ENCODE measurements at regions not wholly inside any gene's neighbourhood (a gene's known extent, or its start where the extent isn't known, plus 50 kb on each side); places are given as distances from the start of the nearest gene placed in this dataset.

DNA sequence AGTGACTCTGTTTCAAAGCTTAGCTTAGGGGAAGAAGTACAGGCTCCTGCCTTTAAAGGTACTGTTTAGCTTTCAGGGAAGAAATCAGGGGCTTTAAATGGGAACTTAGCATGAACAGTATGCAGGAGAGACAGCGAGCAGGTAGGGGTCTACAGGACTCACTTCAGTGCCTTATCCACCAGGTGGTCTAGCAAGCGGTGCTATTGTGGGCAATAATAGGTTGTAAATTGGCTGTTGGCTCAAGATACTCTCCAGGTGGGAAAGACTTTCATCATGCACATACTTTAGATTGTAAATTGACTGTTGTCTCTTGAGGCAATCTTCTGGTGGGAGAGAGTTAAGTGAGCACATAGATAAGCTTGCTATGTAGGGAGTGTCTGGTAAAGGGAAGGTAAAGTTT, 358.6 kb upstream of the DLGAP1 start:
- Mint-ChIP-seq H3K4me3 (no peak overlapping the region), H3K27me3 (ENCODE audit: low read depth in 2 of 2) (no peaks in the 10 kb centered on the region), H3K36me3 (no peaks in the 10 kb centered on the region), H3K9me3 (peaks cover 13 to 22% of the 10 kb centered on the region in 2 donors), H3K27ac (no peak overlapping the region), H3K4me1 (no peaks in the 10 kb centered on the region)
- 93% methylated on average over 2 of the region's 2 CpGs for WGBS (ENCODE audit: insufficient coverage)
- no peak overlapping the region for H3K27ac ChIP-seq (ENCODE audit: low read length)
- TF ChIP-seq, protein P1, sequence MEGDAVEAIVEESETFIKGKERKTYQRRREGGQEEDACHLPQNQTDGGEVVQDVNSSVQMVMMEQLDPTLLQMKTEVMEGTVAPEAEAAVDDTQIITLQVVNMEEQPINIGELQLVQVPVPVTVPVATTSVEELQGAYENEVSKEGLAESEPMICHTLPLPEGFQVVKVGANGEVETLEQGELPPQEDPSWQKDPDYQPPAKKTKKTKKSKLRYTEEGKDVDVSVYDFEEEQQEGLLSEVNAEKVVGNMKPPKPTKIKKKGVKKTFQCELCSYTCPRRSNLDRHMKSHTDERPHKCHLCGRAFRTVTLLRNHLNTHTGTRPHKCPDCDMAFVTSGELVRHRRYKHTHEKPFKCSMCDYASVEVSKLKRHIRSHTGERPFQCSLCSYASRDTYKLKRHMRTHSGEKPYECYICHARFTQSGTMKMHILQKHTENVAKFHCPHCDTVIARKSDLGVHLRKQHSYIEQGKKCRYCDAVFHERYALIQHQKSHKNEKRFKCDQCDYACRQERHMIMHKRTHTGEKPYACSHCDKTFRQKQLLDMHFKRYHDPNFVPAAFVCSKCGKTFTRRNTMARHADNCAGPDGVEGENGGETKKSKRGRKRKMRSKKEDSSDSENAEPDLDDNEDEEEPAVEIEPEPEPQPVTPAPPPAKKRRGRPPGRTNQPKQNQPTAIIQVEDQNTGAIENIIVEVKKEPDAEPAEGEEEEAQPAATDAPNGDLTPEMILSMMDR (IDR thresholded peaks at IDR 0.05): no peak
- H3K4me1 ChIP-seq (ENCODE audit: control insufficient read depth, insufficient read depth, low read length): no peaks in the 10 kb centered on the region
- DNase-seq: no peak
- no peaks in the 10 kb centered on the region for H3K27me3 ChIP-seq (ENCODE audit: control insufficient read depth, insufficient read depth, low read length)
- no peaks in the 10 kb centered on the region for H3K36me3 ChIP-seq (ENCODE audit: control insufficient read depth, insufficient read depth, low read length)
- intact Hi-C loops (cut with micrococcal nuclease): no loop called here
- no peak overlapping the region for H3K4me3 ChIP-seq (ENCODE audit: low read length)
- ATAC-seq: no peak
- peaks cover 3% of the 10 kb centered on the region for H3K9me3 ChIP-seq (ENCODE audit: control insufficient read depth, insufficient read depth, low read length)

DNA sequence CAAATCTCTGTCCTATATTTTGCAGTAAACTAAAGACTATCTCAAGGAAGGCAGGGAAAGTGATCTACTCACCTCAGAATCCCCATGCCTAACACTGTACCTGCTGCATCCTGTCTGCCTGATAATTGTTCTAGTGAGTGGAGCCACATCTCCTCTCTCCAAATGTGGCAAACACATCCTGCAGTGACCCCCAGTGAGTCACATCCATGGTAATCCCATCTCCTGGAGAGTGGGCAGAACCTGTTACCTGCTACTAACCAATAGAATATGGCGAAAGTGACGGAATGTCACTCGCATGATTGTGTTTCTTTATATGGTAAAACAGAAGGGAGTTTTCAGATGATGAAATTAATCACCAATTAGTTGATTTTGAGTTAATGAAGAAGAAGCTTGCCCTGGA, 353.8 kb upstream of the DLGAP1 start:
- Mint-ChIP-seq H3K27me3 (ENCODE audit: low read depth in 2 of 2) (no peaks in the 10 kb centered on the region), H3K4me3 (no peak overlapping the region), H3K4me1 (no peaks in the 10 kb centered on the region), H3K36me3 (peaks cover 11% of the 10 kb centered on the region), H3K27ac (no peak overlapping the region), H3K9me3 (peaks cover 18 to 24% of the 10 kb centered on the region in 2 donors)
- Histone ChIP-seq H3K9me3 (ENCODE audit: control insufficient read depth, insufficient read depth, low read length) (no peaks in the 10 kb centered on the region), H3K27ac (ENCODE audit: low read length) (no peak overlapping the region), H3K27me3 (ENCODE audit: control insufficient read depth, insufficient read depth, low read length) (no peaks in the 10 kb centered on the region), H3K4me3 (ENCODE audit: low read length) (no peak overlapping the region), H3K4me1 (ENCODE audit: control insufficient read depth, insufficient read depth, low read length) (no peaks in the 10 kb centered on the region), H3K36me3 (ENCODE audit: control insufficient read depth, insufficient read depth, low read length) (no peaks in the 10 kb centered on the region)
- intact Hi-C loops (cut with micrococcal nuclease): no loop called here
- DNase-seq (no peak), ATAC-seq (no peak)
- no CpG with 5 or more reads among the region's 3 CpGs for WGBS (ENCODE audit: insufficient coverage)
- TF ChIP-seq, protein P1 (IDR thresholded peaks at IDR 0.05): no peak

DNA sequence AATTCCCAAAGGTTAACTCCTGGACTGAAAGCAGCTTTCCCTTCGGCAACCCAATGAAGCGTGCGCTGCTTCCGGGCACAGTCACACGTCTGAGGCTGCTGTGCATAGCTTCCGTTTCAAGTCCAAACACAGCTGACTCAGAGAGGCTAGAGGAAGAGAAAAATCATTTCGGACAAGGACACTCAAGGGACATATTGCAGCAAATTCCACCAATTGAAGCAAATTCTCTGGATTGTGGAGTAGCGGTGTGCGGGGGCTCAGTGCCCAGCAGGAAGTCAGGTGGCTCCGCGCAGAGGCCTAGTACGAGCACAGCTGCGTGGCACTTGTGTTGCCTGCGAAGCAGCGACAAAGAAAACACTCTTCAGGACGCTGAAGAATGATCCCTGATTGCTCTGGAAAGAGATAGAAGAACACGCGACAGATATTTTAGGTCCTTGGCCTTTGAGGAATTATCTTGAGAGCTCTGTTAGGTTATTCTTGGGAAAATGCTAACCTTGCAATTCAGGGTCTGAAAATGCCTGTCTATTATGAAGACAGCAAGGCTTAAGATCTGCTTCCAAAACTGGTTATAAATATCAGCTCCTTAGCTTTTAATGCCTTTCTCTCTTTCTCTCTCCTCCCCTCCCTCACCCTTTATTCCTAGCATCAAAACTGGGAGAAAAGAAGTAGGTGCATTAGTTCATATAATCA, 352.6 kb upstream of the DLGAP1 start:
- peaks cover 11% of the 10 kb centered on the region for H3K36me3 Mint-ChIP-seq
- WGBS (ENCODE audit: insufficient coverage): 89% methylated on average over 18 of the region's 18 CpGs
- no peak overlapping the region for H3K4me3 Mint-ChIP-seq
- H3K4me3 ChIP-seq (ENCODE audit: low read length): no peak overlapping the region
- H3K27ac Mint-ChIP-seq: no peak overlapping the region
- H3K27ac ChIP-seq (ENCODE audit: low read length): no peak overlapping the region
- peaks cover 23 to 27% of the 10 kb centered on the region in 2 donors for H3K9me3 Mint-ChIP-seq
- H3K36me3 ChIP-seq (ENCODE audit: control insufficient read depth, insufficient read depth, low read length): no peaks in the 10 kb centered on the region
- H3K4me1 Mint-ChIP-seq: no peaks in the 10 kb centered on the region
- TF ChIP-seq, protein P1 (IDR thresholded peaks at IDR 0.05): no peak
- ATAC-seq: no peak
- no peaks in the 10 kb centered on the region for H3K27me3 ChIP-seq (ENCODE audit: control insufficient read depth, insufficient read depth, low read length)
- H3K4me1 ChIP-seq (ENCODE audit: control insufficient read depth, insufficient read depth, low read length): no peaks in the 10 kb centered on the region
- H3K27me3 Mint-ChIP-seq (ENCODE audit: low read depth in 2 of 2): no peaks in the 10 kb centered on the region
- intact Hi-C loops (cut with micrococcal nuclease): no loop called here
- peaks cover 6% of the 10 kb centered on the region for H3K9me3 ChIP-seq (ENCODE audit: control insufficient read depth, insufficient read depth, low read length)
- DNase-seq: no peak

DNA sequence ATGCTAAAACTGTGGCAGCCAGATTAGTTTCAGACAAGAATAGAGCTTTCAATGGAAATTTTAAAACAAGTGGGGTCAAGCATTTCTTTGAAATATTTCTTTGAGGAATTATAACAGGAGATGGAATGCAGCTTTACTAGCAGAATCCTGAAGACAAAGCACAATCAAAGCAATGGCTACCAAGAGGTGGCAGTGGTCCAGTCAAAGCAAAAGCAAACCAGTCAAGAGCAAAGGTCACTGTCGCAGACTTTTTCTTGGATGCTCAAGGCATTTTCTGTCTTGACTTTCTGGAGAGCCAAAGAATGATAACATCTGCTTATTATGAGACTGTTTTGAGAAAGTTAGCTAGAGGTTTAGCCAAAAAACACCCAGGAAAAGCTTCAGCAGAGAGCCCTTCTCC, 351.2 kb upstream of the DLGAP1 start:
- Mint-ChIP-seq H3K9me3 (peaks cover 21 to 23% of the 10 kb centered on the region in 2 donors), H3K4me3 (no peak overlapping the region), H3K27ac (no peak overlapping the region), H3K4me1 (no peaks in the 10 kb centered on the region), H3K27me3 (ENCODE audit: low read depth in 2 of 2) (no peaks in the 10 kb centered on the region), H3K36me3 (peaks cover 11% of the 10 kb centered on the region)
- H3K4me1 ChIP-seq (ENCODE audit: control insufficient read depth, insufficient read depth, low read length): no peaks in the 10 kb centered on the region
- TF ChIP-seq, protein P1 (IDR thresholded peaks at IDR 0.05): no peak
- intact Hi-C loops (cut with micrococcal nuclease): no loop called here
- DNase-seq (no peak), ATAC-seq (no peak)
- 96% methylated on average over 1 of the region's 1 CpG for WGBS (ENCODE audit: insufficient coverage)
- no peaks in the 10 kb centered on the region for H3K27me3 ChIP-seq (ENCODE audit: control insufficient read depth, insufficient read depth, low read length)
- peaks cover 8% of the 10 kb centered on the region for H3K9me3 ChIP-seq (ENCODE audit: control insufficient read depth, insufficient read depth, low read length)
- no peak overlapping the region for H3K4me3 ChIP-seq (ENCODE audit: low read length)
- no peaks in the 10 kb centered on the region for H3K36me3 ChIP-seq (ENCODE audit: control insufficient read depth, insufficient read depth, low read length)
- H3K27ac ChIP-seq (ENCODE audit: low read length): no peak overlapping the region

Measured in natural killer cell (primary cell).